ENCODE measurements at regions not wholly inside any gene's neighbourhood (a gene's known extent, or its start where the extent isn't known, plus 50 kb on each side); places are given as distances from the start of the nearest gene placed in this dataset.

DNA sequence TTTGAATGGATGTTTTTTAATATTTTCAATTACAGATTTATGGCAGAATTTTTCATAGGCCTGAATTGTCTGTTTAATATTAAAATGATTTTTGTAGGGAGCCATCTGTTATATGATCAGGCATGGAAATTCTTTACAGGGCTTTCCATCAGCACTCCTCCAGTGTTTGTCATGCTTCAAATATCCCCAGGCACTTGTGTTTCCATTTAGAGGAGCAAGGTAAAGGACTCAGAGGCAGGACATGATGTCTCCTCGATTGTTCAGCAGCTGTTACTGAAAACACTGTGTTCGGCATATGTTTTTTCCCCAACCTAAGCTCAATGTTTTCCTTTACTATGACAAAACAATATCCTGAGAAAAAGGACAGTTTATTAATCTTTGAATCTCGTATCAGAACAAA lies 172.3 kb upstream of the RFX3 start:
- H3K9me3 ChIP-seq (ENCODE audit: control insufficient read depth, insufficient read depth, low read depth, low read length) = no peaks in the 10 kb centered on the region
- TF ChIP-seq POLR2AphosphoS5 (IDR thresholded peaks at IDR 0.05; ENCODE audit: low read depth, low read length) = no peak
- TF ChIP-seq TCF7L2 (IDR thresholded peaks at IDR 0.05; ENCODE audit: low read depth, low read length) = no peak
- TF ChIP-seq, protein P1, sequence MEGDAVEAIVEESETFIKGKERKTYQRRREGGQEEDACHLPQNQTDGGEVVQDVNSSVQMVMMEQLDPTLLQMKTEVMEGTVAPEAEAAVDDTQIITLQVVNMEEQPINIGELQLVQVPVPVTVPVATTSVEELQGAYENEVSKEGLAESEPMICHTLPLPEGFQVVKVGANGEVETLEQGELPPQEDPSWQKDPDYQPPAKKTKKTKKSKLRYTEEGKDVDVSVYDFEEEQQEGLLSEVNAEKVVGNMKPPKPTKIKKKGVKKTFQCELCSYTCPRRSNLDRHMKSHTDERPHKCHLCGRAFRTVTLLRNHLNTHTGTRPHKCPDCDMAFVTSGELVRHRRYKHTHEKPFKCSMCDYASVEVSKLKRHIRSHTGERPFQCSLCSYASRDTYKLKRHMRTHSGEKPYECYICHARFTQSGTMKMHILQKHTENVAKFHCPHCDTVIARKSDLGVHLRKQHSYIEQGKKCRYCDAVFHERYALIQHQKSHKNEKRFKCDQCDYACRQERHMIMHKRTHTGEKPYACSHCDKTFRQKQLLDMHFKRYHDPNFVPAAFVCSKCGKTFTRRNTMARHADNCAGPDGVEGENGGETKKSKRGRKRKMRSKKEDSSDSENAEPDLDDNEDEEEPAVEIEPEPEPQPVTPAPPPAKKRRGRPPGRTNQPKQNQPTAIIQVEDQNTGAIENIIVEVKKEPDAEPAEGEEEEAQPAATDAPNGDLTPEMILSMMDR (IDR thresholded peaks at IDR 0.05) = no peak
- no peak for TF ChIP-seq SIN3A (IDR thresholded peaks at IDR 0.05; ENCODE audit: borderline replicate concordance, insufficient read depth, low read depth, low read length)
- TF ChIP-seq, protein P2, sequence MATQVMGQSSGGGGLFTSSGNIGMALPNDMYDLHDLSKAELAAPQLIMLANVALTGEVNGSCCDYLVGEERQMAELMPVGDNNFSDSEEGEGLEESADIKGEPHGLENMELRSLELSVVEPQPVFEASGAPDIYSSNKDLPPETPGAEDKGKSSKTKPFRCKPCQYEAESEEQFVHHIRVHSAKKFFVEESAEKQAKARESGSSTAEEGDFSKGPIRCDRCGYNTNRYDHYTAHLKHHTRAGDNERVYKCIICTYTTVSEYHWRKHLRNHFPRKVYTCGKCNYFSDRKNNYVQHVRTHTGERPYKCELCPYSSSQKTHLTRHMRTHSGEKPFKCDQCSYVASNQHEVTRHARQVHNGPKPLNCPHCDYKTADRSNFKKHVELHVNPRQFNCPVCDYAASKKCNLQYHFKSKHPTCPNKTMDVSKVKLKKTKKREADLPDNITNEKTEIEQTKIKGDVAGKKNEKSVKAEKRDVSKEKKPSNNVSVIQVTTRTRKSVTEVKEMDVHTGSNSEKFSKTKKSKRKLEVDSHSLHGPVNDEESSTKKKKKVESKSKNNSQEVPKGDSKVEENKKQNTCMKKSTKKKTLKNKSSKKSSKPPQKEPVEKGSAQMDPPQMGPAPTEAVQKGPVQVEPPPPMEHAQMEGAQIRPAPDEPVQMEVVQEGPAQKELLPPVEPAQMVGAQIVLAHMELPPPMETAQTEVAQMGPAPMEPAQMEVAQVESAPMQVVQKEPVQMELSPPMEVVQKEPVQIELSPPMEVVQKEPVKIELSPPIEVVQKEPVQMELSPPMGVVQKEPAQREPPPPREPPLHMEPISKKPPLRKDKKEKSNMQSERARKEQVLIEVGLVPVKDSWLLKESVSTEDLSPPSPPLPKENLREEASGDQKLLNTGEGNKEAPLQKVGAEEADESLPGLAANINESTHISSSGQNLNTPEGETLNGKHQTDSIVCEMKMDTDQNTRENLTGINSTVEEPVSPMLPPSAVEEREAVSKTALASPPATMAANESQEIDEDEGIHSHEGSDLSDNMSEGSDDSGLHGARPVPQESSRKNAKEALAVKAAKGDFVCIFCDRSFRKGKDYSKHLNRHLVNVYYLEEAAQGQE (IDR thresholded peaks at IDR 0.05; ENCODE audit: insufficient read depth in 1 of 2, low read depth in 2 of 2, low read length in 1 of 2) = no peak
- DNase-seq (ENCODE audit: low read depth, low spot score) (no peak), ATAC-seq (no peak)
- ChIA-PET POLR2A (no interaction called here), CTCF (no interaction called here)
- no TSS peak for BruUV-seq (replicated peaks)
- no peaks in the 10 kb centered on the region for H3K4me1 ChIP-seq (ENCODE audit: control insufficient read depth, insufficient read depth, low read length)
- H3K27me3 ChIP-seq (ENCODE audit: control insufficient read depth, insufficient read depth, low read length) = no peaks in the 10 kb centered on the region
- H3K27ac ChIP-seq (ENCODE audit: low read length) = no peak overlapping the region
- no peak overlapping the region for H3K4me3 ChIP-seq (ENCODE audit: low read depth in 2 of 2, low read length in 2 of 2)
- no peaks in the 10 kb centered on the region for H3K36me3 ChIP-seq (ENCODE audit: control insufficient read depth, insufficient read depth, low read length)
- in situ Hi-C loops (cut with HindIII; ENCODE audit: low pct_unique_long_range_greater_than_20kb, low sequenced_read_pairs) (no loop called here), intact Hi-C loops (cut with micrococcal nuclease; ENCODE audit: unreplicated experiment) (no loop called here)

DNA sequence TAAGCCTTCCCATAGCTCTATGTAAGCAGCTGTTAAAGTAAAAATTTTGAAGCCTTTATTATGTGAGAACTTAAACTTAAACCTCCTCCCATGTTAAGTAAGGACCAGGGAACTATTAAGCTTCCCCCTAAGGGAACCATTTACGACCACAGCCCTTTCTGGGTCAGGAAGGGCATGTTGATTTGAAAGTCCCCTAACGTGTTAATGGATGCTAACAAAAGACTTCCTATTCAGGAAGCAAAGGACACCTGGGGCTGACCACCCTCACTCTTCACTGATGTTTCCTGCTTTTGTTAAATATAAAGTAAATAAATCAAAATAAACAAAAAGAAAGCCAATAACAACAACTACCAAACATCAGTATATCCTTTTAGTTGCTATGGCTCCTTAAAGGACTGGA lies 170.6 kb upstream of the RFX3 start:
- Histone ChIP-seq H3K4me1 (ENCODE audit: control insufficient read depth, insufficient read depth, low read length) (no peaks in the 10 kb centered on the region), H3K9me3 (ENCODE audit: control insufficient read depth, insufficient read depth, low read depth, low read length) (no peaks in the 10 kb centered on the region), H3K4me3 (ENCODE audit: low read depth in 2 of 2, low read length in 2 of 2) (no peak overlapping the region), H3K36me3 (ENCODE audit: control insufficient read depth, insufficient read depth, low read length) (no peaks in the 10 kb centered on the region), H3K27me3 (ENCODE audit: control insufficient read depth, insufficient read depth, low read length) (no peaks in the 10 kb centered on the region), H3K27ac (ENCODE audit: low read length) (no peak overlapping the region)
- TF ChIP-seq, protein P2 (IDR thresholded peaks at IDR 0.05; ENCODE audit: insufficient read depth in 1 of 2, low read depth in 2 of 2, low read length in 1 of 2) = no peak
- TF ChIP-seq SIN3A (IDR thresholded peaks at IDR 0.05; ENCODE audit: borderline replicate concordance, insufficient read depth, low read depth, low read length) (no peak), POLR2AphosphoS5 (IDR thresholded peaks at IDR 0.05; ENCODE audit: low read depth, low read length) (no peak), TCF7L2 (IDR thresholded peaks at IDR 0.05; ENCODE audit: low read depth, low read length) (no peak)
- TF ChIP-seq, protein P1 (IDR thresholded peaks at IDR 0.05) = no peak
- BruUV-seq (replicated peaks) = no TSS peak
- POLR2A ChIA-PET = no interaction called here
- CTCF ChIA-PET = no interaction called here
- in situ Hi-C loops (cut with HindIII; ENCODE audit: low pct_unique_long_range_greater_than_20kb, low sequenced_read_pairs) (no loop called here), intact Hi-C loops (cut with micrococcal nuclease; ENCODE audit: unreplicated experiment) (no loop called here)
- no peak for DNase-seq (ENCODE audit: low read depth, low spot score)
- no peak for ATAC-seq
